Nucleus accumbens (tissue), 56 donors: ENCODE measurements at regions not wholly inside any gene's neighbourhood (a gene's known extent, or its start where the extent isn't known, plus 50 kb on each side); places are given as distances from the start of the nearest gene placed in this dataset.

Experiments used
- DNase-seq, 56 donors: peaks; one replicate each; lab custom pipeline; 2025; lab: John Stamatoyannopoulos, UW

DNA sequence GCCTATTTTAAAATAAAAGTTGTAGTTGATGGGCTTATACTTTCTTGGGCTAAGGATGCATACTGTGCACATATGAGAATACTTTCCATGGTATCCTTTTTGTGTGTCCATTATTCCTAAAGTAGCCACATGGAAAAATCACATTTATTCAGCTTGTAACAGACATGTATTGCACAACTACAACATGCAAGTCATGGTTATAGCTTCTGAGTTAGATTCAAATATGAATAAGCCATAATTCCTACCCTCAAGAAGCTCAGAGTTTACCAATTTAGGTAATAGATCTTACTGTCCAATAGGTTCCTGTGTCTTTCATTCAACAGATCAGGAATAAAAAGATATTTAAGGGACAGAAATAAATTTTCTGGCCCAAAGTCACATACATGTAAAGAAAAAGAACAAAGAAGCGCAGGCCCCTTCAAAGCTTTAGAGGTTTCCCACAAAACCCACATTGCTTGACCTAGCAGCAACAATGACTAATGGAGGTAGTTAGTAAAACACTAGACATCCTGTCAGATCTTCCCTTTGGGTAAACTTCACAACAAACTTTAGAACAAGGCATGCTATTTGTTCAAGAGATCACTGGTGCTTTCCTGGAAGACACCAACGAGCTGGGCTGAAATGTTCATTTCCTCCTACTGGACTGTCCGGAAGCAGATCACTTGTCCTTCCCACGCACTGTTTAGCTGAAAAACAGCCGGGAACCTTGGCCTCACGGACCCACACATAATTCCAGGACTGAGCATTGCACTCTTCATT is 78.4 kb upstream of the ITGA1 start:
- DNase-seq = no peak

DNA sequence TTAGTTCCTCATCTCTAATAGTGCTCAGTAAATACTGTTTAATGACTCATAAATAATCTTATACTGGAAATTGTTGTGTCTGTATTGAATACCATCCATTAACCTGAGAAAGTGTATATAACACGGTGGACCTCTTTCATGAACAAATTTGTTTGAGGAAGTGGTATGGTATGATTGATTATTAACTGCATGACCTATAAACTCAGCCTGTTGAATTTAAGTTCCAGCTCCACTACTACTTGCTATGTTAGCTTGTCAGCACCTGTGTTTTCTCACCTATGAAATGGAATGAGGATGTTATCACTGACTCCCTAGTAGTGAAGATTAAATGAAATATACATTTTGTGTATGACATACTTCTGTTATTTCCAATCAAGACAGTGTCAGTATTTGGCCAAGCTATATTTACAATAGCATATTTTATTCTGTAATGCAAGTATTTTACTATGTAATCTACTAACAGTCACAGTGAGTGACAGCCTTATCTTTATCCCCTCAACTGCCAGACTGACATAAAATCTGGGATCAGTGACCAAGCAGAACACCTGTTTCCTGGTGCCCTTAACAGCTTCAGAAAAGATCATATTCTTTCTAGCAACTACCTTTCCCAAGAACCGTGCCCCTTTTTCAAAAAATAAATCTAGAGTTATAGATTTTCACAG is 77.3 kb upstream of the ITGA1 start:
- DNase-seq = no peak

DNA sequence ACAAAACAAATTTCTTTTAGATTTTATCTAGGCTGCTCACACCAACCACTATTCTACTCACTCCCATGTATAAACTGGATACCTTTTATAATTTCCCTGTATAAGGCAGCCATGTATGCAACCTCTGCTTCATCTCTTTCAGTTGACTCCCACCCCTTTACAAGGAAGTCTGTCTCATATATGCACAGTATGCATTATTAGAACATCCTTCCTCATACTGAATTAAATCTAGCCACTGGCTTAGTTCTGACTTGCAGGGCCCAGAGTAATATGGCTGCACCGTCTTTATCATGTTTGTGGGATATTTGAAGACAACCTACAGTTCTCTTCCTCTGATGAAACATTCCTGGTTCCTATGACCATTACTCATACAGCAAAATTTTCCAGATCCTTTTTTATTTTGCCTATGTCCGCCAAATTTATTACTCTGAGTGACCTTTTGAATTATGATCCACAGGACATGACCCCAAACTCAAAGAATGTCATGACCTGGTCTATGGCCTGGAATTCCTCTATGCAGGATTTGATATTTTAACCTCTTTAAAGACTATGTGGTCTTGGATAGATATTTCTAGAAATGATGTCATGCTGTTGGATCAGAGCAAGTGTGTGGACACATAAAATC is 76.6 kb upstream of the ITGA1 start:
- no peak for DNase-seq

DNA sequence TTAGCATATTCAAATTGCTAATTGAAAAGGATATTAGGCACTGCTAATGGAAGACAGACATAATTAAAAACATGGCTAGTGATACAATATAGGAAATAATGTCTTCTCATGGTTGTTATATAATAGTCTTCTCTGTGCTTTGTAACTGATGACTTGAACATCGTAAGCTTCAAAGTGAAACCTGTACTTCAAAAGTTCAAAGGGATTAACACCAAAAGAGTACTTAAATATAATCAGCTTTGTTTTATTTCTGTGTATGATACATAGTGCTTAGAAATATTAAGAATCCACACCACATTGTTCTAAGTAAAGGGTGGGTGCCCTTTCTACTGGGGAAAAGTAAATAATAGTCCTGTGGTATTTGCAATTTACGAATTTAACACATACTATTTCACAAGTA is 75.4 kb upstream of the ITGA1 start:
- DNase-seq = no peak

DNA sequence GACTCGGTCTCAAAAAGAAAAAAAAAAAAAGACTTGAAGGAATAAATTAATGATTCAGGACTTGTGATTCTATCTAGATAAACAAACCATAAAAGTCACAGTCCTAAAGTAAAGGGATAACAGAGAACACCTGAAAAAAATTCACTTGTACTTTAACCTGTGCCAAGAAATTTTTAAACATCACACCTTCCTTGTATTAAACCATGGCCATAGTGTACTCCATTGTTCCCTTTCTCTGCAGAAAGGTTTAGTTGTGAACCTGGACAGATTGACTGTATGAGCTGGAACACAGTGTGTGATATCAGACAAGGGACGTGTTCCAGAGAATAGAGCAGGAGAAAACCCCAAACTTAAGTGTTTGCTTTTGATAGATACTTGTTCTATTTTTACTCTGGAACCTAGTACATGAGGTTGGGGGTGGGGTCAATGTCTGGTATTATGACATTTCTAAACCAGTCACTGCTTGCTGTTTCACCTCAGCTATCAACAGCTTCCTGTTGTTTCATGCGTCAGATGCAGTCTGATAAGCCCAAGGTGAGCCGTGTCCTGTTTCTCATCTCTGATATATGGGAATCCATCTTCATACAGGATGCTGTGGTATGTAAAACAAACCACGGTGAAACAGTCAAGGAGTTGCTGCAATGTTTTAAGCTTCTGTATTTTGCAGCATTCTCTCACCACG is 62.5 kb upstream of the ITGA1 start:
- no peak for DNase-seq

DNA sequence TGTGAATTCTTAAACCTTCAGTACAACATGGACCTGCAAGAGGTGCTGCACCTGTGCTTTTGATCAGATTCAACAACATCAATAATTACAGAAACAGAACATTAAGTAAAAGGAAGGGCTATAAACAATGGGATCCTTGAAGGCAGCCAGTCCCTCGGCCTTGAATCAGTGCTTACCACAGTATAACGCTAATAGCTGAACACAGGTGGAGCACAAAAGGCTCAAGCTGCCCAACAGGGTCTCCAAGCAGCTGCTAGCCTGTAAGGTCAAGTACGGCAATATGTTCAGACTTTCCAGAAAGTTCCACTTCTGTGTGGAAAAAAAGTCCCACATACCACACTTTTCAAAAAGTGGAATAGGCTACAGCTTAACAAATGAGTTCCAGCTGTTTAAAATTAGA is 61.9 kb upstream of the ITGA1 start:
- DNase-seq = no peak

DNA sequence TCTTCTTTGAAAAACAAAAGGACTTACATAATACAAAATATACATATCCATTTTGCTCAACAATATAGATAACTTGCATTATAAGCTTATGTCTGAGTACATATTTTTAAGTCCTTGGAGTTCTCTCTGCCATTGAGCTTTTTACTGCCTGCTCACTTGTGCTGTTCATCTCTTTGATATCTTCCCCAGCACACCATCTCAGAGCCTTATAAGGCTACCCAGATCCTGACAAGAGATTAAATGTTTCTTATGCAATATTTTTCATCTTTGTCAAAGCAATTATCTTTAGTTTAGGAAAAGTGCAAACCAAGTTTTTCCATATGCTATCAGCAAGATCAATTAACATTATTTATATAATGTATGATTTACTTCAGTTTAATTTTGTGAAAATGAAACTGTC is 60.7 kb upstream of the ITGA1 start:
- DNase-seq = no peak

DNA sequence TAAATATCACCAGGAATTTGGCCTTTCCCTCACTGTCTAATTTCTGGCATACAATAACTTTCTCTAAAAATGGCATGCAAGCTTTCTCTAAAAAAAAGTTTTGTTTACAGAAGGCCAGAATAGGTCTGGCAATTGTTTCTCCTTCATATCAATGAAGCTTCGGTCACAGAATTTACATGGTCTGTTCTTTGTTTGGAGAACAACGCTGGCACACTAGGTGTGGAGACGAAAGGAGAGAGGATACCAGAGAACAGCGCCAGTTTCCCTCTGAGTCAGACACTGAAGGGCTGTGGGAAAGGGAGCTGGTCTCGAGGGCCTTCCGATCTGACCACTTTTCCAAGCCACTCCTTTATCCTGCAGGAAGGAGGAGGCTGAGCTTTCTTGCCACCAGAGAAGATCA is 60.1 kb upstream of the ITGA1 start:
- no peak for DNase-seq

DNA sequence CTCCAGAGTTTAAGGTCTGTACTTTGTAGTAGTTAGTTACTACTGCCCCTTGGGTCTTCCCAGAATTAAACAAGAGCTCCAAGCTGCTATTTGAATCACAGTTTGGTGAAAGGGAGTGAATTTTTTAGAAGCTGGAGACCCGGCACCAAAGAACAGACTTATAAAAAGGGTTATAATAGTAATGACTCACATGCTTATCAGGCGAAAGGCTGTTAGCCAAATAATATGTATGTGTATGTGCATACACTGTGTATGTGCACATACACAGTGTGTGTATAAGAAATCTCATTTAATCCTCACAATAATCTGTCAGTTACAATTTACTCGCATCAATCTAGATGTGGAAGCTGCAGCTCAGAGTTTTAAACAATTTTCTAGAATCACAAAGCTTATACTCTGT is 59.5 kb upstream of the ITGA1 start:
- DNase-seq = no peak

DNA sequence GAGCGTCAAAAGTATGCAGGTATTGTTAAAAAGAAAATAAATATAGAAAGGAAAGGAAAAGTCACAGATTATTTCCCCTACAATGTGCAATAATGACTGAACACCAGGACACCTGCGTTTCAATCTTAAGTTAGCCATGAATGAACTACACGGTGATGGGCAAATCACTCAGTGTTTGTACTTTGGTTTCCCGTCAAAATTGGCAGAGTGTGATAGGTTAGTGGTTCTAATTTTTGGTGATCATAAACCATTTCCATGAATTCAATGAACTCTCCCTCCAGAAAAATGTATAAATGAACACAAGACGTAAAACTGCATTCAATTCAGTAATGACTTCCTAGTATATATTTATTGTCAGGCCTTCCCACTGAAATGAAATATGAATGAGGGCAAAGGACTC is 59.0 kb upstream of the ITGA1 start:
- DNase-seq = no peak

DNA sequence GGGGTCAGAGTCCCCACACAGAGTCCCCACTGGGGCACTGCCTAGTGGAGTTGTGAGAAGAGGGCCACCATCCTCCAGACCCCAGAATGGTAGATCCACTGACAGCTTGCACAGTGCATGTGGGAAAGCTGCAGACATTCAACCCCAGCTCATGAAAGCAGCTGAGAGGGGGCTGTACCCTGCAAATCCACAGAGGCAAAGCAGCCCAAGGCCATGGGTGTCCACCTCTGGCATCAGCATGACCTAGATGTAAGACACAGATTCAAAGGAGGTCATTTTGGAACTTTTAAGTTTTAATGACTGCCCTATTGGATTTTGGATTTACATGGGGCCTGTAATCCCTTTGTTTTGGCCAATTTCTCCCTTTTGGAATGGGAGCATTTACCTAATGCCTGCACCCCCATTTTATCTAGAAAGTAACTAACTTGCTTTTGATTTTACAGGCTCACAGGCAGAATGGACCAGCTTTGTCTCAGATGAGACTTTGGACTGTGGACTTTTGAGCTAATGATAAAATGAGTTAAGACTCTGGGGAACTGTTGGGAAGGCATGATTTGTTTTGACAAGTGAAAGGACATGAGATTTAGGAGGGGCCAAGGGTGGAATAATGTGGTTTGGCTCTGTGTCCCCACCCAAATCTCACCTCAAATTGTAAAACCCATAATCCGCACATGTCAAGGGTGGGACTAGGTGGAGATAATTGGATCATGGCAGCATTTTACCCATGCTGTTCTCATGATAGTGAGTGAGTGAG is 56.3 kb upstream of the ITGA1 start:
- no peak for DNase-seq

DNA sequence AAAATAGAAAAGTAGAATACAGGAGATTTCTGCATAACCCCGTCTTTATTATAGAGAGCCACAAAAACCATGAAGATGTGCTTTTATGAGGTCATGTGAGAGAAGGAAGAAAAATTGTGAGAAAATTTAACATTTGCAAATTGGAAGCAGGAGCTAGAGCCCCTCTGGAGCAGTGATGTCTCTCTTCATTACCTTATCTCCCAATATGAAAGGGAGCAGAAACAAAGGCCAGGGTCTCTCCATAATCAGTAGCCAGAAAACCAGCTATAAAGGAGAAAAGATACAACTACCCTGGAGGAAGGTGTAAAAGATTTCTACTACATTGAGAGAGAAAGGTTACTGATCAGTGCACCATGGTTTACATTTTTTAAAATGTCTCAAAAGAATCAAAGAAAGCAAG is 53.2 kb upstream of the ITGA1 start:
- DNase-seq = no peak

DNA sequence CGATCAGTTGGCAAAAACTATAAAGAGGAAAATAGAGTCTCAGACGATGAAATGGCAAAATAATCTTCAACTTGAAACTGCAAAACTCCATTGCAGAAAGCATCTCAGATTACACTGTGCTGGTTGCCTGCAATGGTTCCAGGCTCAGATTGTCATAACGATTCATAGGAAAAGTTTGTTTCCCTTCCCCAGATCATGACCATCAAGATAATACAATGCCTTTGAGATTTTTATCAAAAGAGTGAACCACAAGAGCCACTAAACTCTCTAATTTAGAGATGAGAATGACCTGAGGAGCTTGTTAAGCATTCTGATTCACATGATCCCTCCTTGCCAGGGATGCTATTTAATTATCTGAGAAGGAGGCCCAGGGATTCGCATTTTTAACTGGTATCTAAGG is 52.6 kb upstream of the ITGA1 start:
- no peak for DNase-seq
